ENCODE measurements at regions not wholly inside any gene's neighbourhood (a gene's known extent, or its start where the extent isn't known, plus 50 kb on each side); places are given as distances from the start of the nearest gene placed in this dataset.

DNA sequence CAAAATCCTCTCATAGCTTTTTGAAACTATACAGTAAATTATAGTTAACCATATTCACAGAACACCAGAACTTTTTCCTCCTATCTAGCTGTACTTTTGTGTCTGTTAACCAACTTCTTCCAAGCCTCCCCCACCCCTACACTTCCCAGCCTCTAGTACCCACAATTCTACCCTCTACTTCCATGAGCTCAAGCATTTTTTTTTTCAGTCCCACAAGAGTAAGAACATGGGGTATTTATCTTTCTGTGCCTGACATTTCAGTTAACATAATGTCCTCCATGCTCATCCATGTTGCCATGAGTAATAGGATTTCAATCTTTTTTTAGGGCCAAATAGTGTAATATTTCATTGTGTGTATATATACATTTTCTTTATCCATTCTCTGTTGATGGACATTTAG is 128.3 kb upstream of the MAN2A1 start:
- CTCF ChIA-PET = interaction anchor here (1.1 kb wide), 1 partner anchor 24 kb away, joined by 4 read pairs; no protein-coding TSS in a partner anchor
- TF ChIP-seq, protein P1, sequence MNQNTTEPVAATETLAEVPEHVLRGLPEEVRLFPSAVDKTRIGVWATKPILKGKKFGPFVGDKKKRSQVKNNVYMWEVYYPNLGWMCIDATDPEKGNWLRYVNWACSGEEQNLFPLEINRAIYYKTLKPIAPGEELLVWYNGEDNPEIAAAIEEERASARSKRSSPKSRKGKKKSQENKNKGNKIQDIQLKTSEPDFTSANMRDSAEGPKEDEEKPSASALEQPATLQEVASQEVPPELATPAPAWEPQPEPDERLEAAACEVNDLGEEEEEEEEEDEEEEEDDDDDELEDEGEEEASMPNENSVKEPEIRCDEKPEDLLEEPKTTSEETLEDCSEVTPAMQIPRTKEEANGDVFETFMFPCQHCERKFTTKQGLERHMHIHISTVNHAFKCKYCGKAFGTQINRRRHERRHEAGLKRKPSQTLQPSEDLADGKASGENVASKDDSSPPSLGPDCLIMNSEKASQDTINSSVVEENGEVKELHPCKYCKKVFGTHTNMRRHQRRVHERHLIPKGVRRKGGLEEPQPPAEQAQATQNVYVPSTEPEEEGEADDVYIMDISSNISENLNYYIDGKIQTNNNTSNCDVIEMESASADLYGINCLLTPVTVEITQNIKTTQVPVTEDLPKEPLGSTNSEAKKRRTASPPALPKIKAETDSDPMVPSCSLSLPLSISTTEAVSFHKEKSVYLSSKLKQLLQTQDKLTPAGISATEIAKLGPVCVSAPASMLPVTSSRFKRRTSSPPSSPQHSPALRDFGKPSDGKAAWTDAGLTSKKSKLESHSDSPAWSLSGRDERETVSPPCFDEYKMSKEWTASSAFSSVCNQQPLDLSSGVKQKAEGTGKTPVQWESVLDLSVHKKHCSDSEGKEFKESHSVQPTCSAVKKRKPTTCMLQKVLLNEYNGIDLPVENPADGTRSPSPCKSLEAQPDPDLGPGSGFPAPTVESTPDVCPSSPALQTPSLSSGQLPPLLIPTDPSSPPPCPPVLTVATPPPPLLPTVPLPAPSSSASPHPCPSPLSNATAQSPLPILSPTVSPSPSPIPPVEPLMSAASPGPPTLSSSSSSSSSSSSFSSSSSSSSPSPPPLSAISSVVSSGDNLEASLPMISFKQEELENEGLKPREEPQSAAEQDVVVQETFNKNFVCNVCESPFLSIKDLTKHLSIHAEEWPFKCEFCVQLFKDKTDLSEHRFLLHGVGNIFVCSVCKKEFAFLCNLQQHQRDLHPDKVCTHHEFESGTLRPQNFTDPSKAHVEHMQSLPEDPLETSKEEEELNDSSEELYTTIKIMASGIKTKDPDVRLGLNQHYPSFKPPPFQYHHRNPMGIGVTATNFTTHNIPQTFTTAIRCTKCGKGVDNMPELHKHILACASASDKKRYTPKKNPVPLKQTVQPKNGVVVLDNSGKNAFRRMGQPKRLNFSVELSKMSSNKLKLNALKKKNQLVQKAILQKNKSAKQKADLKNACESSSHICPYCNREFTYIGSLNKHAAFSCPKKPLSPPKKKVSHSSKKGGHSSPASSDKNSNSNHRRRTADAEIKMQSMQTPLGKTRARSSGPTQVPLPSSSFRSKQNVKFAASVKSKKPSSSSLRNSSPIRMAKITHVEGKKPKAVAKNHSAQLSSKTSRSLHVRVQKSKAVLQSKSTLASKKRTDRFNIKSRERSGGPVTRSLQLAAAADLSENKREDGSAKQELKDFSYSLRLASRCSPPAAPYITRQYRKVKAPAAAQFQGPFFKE (tag by site-specific recombination; IDR thresholded peaks at IDR 0.05; ENCODE audit: borderline replicate concordance) = no peak
- TF ChIP-seq, protein P2, sequence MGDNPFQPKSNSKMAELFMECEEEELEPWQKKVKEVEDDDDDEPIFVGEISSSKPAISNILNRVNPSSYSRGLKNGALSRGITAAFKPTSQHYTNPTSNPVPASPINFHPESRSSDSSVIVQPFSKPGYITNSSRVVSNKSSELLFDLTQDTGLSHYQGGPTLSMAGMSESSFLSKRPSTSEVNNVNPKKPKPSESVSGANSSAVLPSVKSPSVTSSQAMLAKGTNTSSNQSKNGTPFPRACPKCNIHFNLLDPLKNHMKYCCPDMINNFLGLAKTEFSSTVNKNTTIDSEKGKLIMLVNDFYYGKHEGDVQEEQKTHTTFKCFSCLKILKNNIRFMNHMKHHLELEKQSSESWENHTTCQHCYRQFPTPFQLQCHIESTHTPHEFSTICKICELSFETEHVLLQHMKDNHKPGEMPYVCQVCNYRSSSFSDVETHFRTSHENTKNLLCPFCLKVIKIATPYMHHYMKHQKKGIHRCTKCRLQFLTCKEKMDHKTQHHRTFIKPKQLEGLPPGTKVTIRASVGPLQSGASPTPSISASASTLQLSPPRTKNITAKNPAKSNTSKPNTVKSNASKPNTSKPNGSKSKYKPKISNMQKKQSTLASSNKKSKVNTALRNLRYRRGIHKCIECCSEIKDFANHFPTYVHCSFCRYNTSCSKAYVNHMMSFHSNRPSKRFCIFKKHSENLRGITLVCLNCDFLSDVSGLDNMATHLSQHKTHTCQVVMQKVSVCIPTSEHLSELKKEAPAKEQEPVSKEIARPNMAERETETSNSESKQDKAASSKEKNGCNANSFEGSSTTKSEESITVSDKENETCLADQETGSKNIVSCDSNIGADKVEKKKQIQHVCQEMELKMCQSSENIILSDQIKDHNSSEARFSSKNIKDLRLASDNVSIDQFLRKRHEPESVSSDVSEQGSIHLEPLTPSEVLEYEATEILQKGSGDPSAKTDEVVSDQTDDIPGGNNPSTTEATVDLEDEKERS (tag by site-specific recombination; IDR thresholded peaks at IDR 0.05) = no peak
- TF ChIP-seq KLF9 (tag by site-specific recombination; IDR thresholded peaks at IDR 0.05; ENCODE audit: low read depth) = no peak
- TF ChIP-seq, protein P3, sequence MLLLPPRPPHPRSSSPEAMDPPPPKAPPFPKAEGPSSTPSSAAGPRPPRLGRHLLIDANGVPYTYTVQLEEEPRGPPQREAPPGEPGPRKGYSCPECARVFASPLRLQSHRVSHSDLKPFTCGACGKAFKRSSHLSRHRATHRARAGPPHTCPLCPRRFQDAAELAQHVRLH (tag by site-specific recombination; IDR thresholded peaks at IDR 0.05) = no peak
- TF ChIP-seq ZNF366 (tag by site-specific recombination; conservative IDR thresholded peaks at IDR 0.05) = no peak
- TF ChIP-seq, protein P4, sequence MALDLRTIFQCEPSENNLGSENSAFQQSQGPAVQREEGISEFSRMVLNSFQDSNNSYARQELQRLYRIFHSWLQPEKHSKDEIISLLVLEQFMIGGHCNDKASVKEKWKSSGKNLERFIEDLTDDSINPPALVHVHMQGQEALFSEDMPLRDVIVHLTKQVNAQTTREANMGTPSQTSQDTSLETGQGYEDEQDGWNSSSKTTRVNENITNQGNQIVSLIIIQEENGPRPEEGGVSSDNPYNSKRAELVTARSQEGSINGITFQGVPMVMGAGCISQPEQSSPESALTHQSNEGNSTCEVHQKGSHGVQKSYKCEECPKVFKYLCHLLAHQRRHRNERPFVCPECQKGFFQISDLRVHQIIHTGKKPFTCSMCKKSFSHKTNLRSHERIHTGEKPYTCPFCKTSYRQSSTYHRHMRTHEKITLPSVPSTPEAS (tag by site-specific recombination; IDR thresholded peaks at IDR 0.05) = no peak
- no peak for TF ChIP-seq OVOL3 (tag by site-specific recombination; IDR thresholded peaks at IDR 0.05)
- TF ChIP-seq, protein P5, sequence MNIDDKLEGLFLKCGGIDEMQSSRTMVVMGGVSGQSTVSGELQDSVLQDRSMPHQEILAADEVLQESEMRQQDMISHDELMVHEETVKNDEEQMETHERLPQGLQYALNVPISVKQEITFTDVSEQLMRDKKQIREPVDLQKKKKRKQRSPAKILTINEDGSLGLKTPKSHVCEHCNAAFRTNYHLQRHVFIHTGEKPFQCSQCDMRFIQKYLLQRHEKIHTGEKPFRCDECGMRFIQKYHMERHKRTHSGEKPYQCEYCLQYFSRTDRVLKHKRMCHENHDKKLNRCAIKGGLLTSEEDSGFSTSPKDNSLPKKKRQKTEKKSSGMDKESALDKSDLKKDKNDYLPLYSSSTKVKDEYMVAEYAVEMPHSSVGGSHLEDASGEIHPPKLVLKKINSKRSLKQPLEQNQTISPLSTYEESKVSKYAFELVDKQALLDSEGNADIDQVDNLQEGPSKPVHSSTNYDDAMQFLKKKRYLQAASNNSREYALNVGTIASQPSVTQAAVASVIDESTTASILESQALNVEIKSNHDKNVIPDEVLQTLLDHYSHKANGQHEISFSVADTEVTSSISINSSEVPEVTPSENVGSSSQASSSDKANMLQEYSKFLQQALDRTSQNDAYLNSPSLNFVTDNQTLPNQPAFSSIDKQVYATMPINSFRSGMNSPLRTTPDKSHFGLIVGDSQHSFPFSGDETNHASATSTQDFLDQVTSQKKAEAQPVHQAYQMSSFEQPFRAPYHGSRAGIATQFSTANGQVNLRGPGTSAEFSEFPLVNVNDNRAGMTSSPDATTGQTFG (tag by site-specific recombination; IDR thresholded peaks at IDR 0.05; ENCODE audit: borderline replicate concordance) = no peak
- TF ChIP-seq, protein P6, sequence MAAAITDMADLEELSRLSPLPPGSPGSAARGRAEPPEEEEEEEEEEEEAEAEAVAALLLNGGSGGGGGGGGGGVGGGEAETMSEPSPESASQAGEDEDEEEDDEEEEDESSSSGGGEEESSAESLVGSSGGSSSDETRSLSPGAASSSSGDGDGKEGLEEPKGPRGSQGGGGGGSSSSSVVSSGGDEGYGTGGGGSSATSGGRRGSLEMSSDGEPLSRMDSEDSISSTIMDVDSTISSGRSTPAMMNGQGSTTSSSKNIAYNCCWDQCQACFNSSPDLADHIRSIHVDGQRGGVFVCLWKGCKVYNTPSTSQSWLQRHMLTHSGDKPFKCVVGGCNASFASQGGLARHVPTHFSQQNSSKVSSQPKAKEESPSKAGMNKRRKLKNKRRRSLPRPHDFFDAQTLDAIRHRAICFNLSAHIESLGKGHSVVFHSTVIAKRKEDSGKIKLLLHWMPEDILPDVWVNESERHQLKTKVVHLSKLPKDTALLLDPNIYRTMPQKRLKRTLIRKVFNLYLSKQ (tag by site-specific recombination; IDR thresholded peaks at IDR 0.05; ENCODE audit: borderline replicate concordance) = no peak

More for the DNA sequence above, 128.3 kb upstream of the MAN2A1 start:
- Histone ChIP-seq H3K4me3 (ENCODE audit: low read depth, low read length) (no peak overlapping the region), H3K27ac (ENCODE audit: extremely low read depth, low read depth, low read length) (no peak overlapping the region), H3K4me1 (ENCODE audit: control insufficient read depth, insufficient read depth, low read length) (no peaks in the 10 kb centered on the region), H3K9me3 (ENCODE audit: control insufficient read depth, insufficient read depth, low read depth, low read length) (no peaks in the 10 kb centered on the region), H3K36me3 (ENCODE audit: control insufficient read depth in 2 of 2, insufficient read depth in 1 of 2, low read length in 2 of 2) (no peaks in the 10 kb centered on the region)
- POLR2A ChIA-PET = no interaction called here
